ENCODE measurements at regions not wholly inside any gene's neighbourhood (a gene's known extent, or its start where the extent isn't known, plus 50 kb on each side); places are given as distances from the start of the nearest gene placed in this dataset.

GRCh38 chr3:23129117-23129516, 74.0 kb upstream of the UBE2E2 start:
- Histone ChIP-seq H3K4me2 (ENCODE audit: insufficient read depth, low read length) (no peak overlapping the region), H3K9me1 (ENCODE audit: control insufficient read depth, insufficient read depth, low read length) (no peaks in the 10 kb centered on the region), H3K79me2 (ENCODE audit: control insufficient read depth, insufficient read depth, low read length) (no peaks in the 10 kb centered on the region), H3K9me3 (replicated peaks; ENCODE audit: control insufficient read depth, insufficient read depth, low read depth, low read length) (peaks cover 2% of the 10 kb centered on the region; the same call in 1 of the 2 replicates), H3K36me3 (ENCODE audit: control insufficient read depth, insufficient read depth, low read length) (no peaks in the 10 kb centered on the region), H3K4me1 (replicated peaks in 1 of 2; ENCODE audit: control insufficient read depth in 2 of 2, insufficient read depth in 2 of 2, low read length in 2 of 2) (no peaks in the 10 kb centered on the region), H3K27ac (ENCODE audit: extremely low read depth, low read depth, low read length) (no peak overlapping the region), H4K20me1 (replicated peaks; ENCODE audit: control insufficient read depth, insufficient read depth, low read length) (no peaks in the 10 kb centered on the region), H2AFZ (ENCODE audit: low read depth, low read length) (no peak overlapping the region), H3K9ac (ENCODE audit: insufficient read depth in 1 of 2, low read depth in 2 of 2, low read length in 2 of 2) (no peak overlapping the region), H3K4me3 (no peak overlapping the region), H3K27me3 (ENCODE audit: control insufficient read depth in 2 of 2, insufficient read depth in 2 of 2, low read length in 2 of 2) (no peaks in the 10 kb centered on the region)
- BruUV-seq (replicated peaks) = no TSS peak
- CTCF ChIA-PET (ENCODE audit: low intra/inter-chr PET ratio) = no interaction called here
- no peak for ATAC-seq
- WGBS (ENCODE audit: insufficient coverage, low coverage, missing lambda C conversion rate) = 0% methylated on average over 4 of the region's 4 CpGs
- no peak for FAIRE-seq
- in situ Hi-C loops (cut with MboI) (no loop called here), intact Hi-C loops (cut with micrococcal nuclease) (no loop called here)
- DNase-seq (ENCODE audit: extremely low read depth in 1 of 4, low spot score in 3 of 4) = no peak
- TF ChIP-seq U2AF2 (optimal IDR thresholded peaks at IDR 0.05; ENCODE audit: low read depth, low read length) (no peak), ETV6 (IDR thresholded peaks at IDR 0.05; ENCODE audit: borderline replicate concordance in 1 of 2, low read depth in 2 of 2, low read length in 1 of 2) (no peak), ETV6 (CRISPR knock-in tag; IDR thresholded peaks at IDR 0.05; ENCODE audit: borderline replicate concordance) (no peak), ZBTB40 (IDR thresholded peaks at IDR 0.05) (no peak), ZBTB40 (CRISPR knock-in tag; IDR thresholded peaks at IDR 0.05) (no peak)
- POLR2A ChIA-PET = no interaction called here
